ENCODE measurements at regions not wholly inside any gene's neighbourhood (a gene's known extent, or its start where the extent isn't known, plus 50 kb on each side); places are given as distances from the start of the nearest gene placed in this dataset.

DNA sequence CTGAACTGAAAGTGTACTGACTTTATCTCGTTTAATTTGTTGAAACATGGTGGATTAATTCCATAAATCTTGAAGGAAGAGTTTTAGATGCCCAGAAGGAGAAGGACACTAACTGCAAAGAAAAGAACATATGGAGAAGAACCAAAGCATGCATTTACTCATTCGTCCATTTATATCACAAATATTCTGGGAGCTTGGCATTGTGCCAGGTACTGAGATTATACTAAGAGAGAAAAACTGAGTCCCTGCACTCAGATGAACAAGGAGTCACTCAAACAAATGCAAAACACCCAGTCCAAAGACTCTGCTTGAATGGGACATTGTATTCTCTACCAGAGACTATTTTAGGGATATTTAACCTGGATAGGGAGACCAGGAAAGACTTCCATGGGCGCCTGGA is 588.0 kb upstream of the MGMT start:
- no peak overlapping the region for H3K27ac Mint-ChIP-seq
- DNase-seq, result no peak
- H3K4me1 Mint-ChIP-seq, result no peaks in the 10 kb centered on the region
- intact Hi-C loops (cut with micrococcal nuclease), result no loop called here
- H3K9me3 Mint-ChIP-seq, result no peaks in the 10 kb centered on the region
- H3K36me3 Mint-ChIP-seq (ENCODE audit: low read depth), result no peaks in the 10 kb centered on the region
- H3K4me3 Mint-ChIP-seq, result no peak overlapping the region
- H3K27me3 Mint-ChIP-seq, result peaks cover 3% of the 10 kb centered on the region

DNA sequence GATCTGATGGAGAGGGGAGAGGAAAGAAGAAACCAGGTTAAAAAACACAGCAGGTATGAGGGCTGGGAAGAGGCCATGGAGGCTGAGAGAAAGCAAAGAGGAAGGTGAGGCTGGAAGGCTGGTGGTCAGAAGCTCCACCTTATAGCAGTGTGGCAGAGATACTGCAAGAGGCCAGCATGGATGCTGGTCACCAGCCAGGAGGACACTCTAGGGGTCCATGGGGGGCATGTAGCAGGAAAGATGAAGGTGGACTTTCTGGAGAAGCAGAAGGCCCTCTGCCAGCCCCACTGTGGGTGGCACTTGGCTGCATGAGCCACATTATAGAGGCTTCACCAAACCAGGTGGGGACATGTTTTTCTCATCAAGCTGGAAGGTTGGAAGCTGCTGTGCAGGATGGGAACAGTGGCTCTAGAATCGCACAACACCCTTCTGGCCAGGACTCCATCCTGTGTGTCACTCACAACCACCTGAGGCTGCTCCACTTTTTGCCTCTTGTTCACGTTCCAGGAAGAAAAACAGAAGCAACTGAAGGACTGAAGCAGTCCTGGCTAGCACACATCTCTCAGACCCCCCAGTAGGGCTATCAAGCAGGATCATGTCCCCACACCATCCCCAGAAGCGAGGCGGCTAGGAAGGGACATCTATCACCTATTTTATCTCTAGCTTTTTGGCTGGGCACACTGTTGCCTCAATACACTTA is 587.5 kb upstream of the MGMT start:
- no peak overlapping the region for H3K27ac Mint-ChIP-seq

DNA sequence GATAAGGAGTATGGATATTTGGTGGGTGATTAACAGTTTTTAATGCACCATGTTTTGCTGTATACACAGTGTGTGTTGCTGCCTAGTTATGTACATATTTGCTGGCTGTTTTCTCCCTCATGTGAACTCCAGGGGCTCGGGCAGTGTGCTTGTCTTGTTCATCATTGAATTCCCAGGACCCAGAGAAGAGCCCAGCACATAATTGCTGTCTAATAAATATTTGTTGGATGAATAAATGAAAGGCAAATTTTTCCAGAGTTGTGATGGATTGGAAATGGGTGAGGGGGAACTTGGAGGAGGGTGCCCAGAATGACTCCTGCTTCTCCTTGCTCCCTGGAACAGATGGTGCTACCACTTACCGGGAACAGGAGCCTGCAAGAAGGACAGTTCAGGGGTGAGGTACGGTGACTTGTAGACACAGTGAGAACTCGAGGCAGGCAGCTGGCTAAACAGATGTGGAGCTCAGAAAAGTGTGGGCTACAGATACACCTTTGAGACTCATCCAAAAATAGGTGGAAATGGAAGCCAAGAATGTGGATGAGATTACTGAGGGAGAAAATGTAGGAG is 586.8 kb upstream of the MGMT start:
- Mint-ChIP-seq H3K27ac (no peak overlapping the region), H3K4me3 (no peak overlapping the region), H3K9me3 (no peaks in the 10 kb centered on the region), H3K4me1 (no peaks in the 10 kb centered on the region), H3K27me3 (peaks cover 3% of the 10 kb centered on the region), H3K36me3 (ENCODE audit: low read depth) (no peaks in the 10 kb centered on the region)
- intact Hi-C loops (cut with micrococcal nuclease), result no loop called here
- no peak for DNase-seq

More for the DNA sequence above, 587.5 kb upstream of the MGMT start:
- Mint-ChIP-seq H3K27me3 (peaks cover 3% of the 10 kb centered on the region), H3K4me3 (no peak overlapping the region), H3K4me1 (no peaks in the 10 kb centered on the region), H3K36me3 (ENCODE audit: low read depth) (no peaks in the 10 kb centered on the region), H3K9me3 (no peaks in the 10 kb centered on the region)
- DNase-seq, result no peak
- intact Hi-C loops (cut with micrococcal nuclease), result no loop called here

DNA sequence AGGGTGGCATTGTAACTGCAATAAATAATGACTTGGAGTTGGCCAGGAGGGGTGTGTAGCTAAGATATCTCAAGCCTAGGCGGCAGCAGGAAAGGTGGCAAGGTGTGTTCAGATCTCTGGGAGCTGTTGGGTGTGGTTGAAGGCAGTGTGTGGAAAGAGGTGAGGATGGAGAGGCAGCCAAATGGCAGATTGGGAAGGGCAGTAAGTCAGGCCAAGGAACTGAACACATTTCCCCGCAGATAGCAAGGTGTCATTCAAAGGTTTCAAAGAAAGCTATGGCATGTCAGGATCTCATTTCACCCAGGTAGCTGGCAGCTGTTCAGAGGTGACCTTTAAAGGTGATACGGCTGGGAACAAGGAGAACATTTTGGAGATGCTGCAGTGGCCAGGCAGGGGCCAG is 586.0 kb upstream of the MGMT start:
- intact Hi-C loops (cut with micrococcal nuclease), result no loop called here
- H3K36me3 Mint-ChIP-seq (ENCODE audit: low read depth), result no peaks in the 10 kb centered on the region
- H3K27me3 Mint-ChIP-seq, result peaks cover 3% of the 10 kb centered on the region
- no peak overlapping the region for H3K27ac Mint-ChIP-seq
- no peaks in the 10 kb centered on the region for H3K4me1 Mint-ChIP-seq
- DNase-seq, result no peak
- no peak overlapping the region for H3K4me3 Mint-ChIP-seq
- no peaks in the 10 kb centered on the region for H3K9me3 Mint-ChIP-seq

DNA sequence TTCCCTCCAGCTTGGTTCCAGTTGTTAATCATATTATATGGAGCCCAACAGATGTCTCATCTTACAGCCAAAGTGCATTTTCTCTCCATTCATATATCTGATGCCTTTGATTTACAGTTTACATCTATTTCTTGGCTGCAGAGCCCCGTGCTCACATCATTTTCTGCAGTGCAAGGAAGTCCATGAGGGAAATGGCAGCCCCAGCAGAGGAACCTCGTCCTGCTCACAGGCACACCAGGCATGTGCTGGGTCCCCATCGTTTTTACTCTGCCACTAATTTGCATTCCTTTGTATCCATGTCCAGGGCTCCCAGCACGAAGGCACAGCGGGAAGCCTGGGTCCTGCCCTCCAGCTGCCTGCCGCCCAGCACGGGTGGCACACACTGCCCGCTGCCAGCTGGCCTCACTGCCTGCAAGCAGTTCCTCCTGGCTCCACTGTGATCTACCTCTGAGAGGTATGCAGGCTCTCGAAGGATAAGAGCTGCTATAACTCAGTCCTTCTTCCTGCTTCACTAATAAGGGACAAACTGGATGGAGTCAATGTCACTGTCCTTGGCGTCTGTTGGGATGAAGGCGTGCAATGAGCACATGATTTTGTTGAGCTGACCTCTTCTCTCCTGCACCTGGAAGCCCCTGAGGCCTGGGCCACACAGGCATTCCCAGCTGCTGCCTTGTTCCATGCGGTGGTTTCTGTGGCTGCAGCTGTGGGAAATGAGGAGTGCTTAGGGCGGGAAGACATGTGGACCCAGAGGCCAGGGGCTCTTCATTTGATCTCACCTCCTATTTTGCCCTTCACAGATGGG is 583.6 kb upstream of the MGMT start:
- Mint-ChIP-seq H3K9me3 (no peaks in the 10 kb centered on the region), H3K27me3 (no peaks in the 10 kb centered on the region), H3K4me3 (no peak overlapping the region), H3K36me3 (ENCODE audit: low read depth) (no peaks in the 10 kb centered on the region), H3K27ac (no peak overlapping the region), H3K4me1 (no peaks in the 10 kb centered on the region)
- intact Hi-C loops (cut with micrococcal nuclease), result no loop called here
- no peak for DNase-seq

DNA sequence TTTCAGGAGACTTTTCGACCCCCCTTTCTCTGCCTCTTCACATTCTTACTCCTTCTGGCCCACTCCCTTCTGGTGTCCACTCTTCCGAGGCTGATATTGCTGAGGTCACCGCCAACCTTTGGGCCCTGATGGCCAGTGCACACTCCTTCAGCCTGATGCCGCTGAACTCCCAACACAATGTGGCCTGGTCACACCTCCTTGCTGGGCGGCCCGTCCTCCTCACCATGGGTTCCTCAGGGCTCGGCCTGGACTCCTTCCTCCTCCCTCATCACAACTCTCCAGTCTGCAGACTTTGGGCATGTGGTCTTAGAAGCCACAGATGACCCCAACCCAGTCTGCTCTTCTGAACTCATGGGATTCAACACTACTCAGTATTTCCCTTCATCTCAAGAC is 583.0 kb upstream of the MGMT start:
- intact Hi-C loops (cut with micrococcal nuclease), result no loop called here
- Mint-ChIP-seq H3K4me1 (no peaks in the 10 kb centered on the region), H3K4me3 (no peak overlapping the region), H3K27ac (no peak overlapping the region), H3K27me3 (no peaks in the 10 kb centered on the region), H3K36me3 (ENCODE audit: low read depth) (no peaks in the 10 kb centered on the region), H3K9me3 (no peaks in the 10 kb centered on the region)
- DNase-seq, result no peak

DNA sequence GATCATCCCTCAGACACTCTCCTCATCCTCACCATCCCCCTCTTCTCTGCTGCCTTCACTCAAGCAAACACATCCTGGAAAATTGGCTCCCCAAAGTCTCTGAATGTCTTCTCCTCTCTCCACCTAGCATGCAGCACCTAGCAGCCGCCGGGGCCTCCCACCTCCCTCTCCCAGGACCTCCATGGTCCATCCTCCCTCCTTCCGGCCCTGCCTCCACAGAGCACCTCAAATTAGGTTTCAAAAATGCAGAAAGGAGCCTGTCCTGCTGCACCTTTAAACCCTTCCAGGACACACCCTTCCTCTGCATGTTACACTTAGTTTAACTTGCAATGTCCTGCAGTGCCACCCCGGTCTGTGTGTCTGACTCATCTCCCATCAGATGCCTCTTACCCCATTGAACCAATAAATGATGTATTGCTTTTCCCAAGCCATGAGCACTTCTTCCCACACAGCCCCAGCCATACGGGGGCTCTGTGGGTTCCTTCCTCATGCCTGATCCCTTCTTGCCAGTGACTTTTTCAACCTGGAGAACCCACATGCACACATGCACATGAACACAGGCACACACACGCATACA is 582.5 kb upstream of the MGMT start:
- intact Hi-C loops (cut with micrococcal nuclease), result no loop called here
- no peaks in the 10 kb centered on the region for H3K36me3 Mint-ChIP-seq (ENCODE audit: low read depth)
- DNase-seq, result no peak
- no peak overlapping the region for H3K4me3 Mint-ChIP-seq
- no peaks in the 10 kb centered on the region for H3K27me3 Mint-ChIP-seq
- H3K27ac Mint-ChIP-seq, result no peak overlapping the region
- H3K4me1 Mint-ChIP-seq, result no peaks in the 10 kb centered on the region
- H3K9me3 Mint-ChIP-seq, result no peaks in the 10 kb centered on the region

DNA sequence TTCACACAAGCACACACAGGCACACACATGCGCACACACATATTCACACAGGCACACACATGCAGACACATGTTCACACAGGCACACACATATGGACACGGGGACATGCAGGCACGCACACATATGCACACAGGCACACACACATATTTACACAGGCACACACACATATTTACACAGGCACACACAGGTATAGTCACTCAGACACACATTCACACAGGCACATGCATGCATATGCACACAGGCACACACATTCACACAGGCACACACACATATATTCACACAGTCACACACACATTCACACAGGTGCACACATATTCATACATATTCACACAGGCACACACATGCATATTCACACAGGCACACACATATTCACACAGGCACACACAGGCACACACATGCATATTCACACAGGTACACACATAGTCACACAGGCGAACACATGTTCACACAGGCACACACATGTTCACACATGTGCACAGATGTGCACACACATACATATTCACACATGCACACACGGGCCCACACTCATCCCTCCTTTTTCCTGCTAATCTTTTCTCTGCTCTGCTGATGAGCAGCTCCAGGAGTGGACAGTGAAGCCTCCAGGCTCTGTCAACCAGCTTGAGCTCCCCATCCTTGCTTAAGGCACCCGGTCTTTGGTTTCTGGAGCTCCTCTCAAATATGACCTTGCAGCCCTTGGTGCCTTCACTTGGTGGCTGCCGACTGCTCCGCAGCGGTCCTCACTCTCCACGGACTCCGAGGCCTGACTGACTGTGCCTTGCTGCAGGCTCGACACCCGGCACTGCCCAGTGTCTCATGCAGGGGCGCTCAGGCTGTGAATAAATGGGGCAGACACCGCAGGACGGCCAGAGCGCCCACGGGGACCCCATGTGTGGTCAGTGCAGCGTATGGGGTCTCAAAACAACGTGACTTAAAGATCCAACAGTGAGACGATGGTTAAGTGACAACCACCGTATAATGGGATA is 581.2 kb upstream of the MGMT start:
- Mint-ChIP-seq H3K4me1 (no peaks in the 10 kb centered on the region), H3K9me3 (no peaks in the 10 kb centered on the region), H3K27ac (no peak overlapping the region), H3K27me3 (no peaks in the 10 kb centered on the region), H3K4me3 (no peak overlapping the region), H3K36me3 (ENCODE audit: low read depth) (no peaks in the 10 kb centered on the region)
- intact Hi-C loops (cut with micrococcal nuclease), result no loop called here
- DNase-seq, result no peak

DNA sequence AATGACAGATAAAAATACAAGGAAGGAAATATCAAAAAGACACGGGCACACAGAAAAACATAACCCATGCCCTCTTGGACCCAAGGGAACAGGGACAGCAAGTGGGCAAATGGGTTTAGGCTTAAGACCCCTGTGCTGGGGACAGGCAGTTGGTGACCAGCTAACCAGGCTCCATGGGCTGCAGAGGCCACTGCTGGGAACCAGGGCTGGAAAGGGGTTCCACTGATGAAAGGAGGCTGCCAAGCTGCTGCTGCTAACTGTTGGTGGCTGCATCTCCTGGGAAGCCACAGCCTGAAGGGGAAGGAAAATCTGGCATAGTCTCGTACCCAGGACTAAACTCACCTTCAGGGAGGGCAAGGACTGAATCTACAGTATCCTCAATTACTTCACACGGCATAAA is 579.2 kb upstream of the MGMT start:
- intact Hi-C loops (cut with micrococcal nuclease), result no loop called here
- H3K4me1 Mint-ChIP-seq, result no peaks in the 10 kb centered on the region
- DNase-seq, result no peak
- no peaks in the 10 kb centered on the region for H3K27me3 Mint-ChIP-seq
- no peaks in the 10 kb centered on the region for H3K9me3 Mint-ChIP-seq
- no peak overlapping the region for H3K4me3 Mint-ChIP-seq
- no peaks in the 10 kb centered on the region for H3K36me3 Mint-ChIP-seq (ENCODE audit: low read depth)
- H3K27ac Mint-ChIP-seq, result no peak overlapping the region

DNA sequence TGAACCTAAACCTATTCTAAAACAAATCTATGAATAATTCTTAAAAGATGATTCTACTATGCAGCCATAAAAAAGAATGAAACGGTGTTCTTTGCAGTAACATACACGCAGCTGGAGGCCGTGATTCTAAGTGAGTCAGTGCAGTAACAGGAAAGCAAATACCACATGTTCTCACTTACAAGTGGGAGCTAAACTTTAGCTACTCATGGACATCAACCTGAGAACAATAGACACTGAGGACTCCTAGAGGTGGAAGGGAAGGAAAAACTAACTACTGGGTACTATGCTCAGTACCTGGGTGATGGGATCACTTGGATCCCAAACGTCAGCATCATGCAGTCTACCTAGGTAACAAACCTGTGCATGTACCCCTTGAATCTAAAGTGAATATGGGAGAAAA is 575.0 kb upstream of the MGMT start:
- no peaks in the 10 kb centered on the region for H3K9me3 Mint-ChIP-seq
- no peaks in the 10 kb centered on the region for H3K27me3 Mint-ChIP-seq
- no peaks in the 10 kb centered on the region for H3K36me3 Mint-ChIP-seq (ENCODE audit: low read depth)
- H3K4me1 Mint-ChIP-seq, result no peaks in the 10 kb centered on the region
- H3K4me3 Mint-ChIP-seq, result no peak overlapping the region
- intact Hi-C loops (cut with micrococcal nuclease), result no loop called here
- DNase-seq, result no peak
- no peak overlapping the region for H3K27ac Mint-ChIP-seq

DNA sequence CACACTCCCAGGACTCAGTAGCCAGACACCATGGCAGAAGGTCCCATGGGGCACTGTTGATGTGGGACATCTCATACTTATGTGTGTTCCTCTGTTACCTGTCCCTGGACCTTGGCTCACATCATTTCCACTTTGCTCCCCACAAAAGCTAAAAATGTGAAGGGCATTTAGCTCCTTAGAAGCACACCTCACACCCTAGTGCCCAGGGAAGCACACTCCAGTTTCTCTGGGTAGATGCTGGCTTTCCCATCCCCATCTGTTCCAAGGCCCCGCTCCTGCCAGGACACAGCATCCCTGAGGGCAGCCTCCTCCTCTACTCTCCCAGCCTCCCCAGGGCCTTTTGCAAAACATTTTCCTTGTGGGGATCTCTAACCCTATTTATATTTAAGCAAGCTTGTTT is 572.4 kb upstream of the MGMT start:
- Mint-ChIP-seq H3K4me3 (no peak overlapping the region), H3K4me1 (no peaks in the 10 kb centered on the region), H3K27me3 (no peaks in the 10 kb centered on the region), H3K36me3 (ENCODE audit: low read depth) (no peaks in the 10 kb centered on the region), H3K27ac (no peak overlapping the region), H3K9me3 (no peaks in the 10 kb centered on the region)
- no peak for DNase-seq
- intact Hi-C loops (cut with micrococcal nuclease), result no loop called here

DNA sequence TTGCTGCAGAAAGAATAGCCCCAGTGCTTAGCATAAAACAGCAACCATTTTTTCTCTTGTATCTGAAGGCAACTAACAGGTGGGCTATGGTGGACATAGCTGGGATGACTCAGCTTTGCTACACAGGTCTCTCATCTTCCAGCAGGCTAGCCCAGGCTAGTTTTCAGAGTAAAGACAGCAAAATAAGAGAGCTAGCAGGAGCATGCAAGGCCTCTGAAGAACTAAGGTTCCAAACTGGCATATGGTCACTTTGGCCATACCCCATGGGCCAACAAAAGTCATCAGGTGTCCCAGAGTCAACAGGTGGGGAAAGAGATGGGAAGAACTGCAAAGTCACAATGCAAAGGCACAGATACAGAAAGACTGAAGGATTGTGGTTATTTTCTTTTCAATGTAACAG is 571.6 kb upstream of the MGMT start:
- no peaks in the 10 kb centered on the region for H3K4me1 Mint-ChIP-seq
- H3K9me3 Mint-ChIP-seq, result no peaks in the 10 kb centered on the region
- H3K4me3 Mint-ChIP-seq, result no peak overlapping the region
- H3K27ac Mint-ChIP-seq, result no peak overlapping the region
- no peaks in the 10 kb centered on the region for H3K36me3 Mint-ChIP-seq (ENCODE audit: low read depth)
- no peaks in the 10 kb centered on the region for H3K27me3 Mint-ChIP-seq
- intact Hi-C loops (cut with micrococcal nuclease), result no loop called here
- no peak for DNase-seq

DNA sequence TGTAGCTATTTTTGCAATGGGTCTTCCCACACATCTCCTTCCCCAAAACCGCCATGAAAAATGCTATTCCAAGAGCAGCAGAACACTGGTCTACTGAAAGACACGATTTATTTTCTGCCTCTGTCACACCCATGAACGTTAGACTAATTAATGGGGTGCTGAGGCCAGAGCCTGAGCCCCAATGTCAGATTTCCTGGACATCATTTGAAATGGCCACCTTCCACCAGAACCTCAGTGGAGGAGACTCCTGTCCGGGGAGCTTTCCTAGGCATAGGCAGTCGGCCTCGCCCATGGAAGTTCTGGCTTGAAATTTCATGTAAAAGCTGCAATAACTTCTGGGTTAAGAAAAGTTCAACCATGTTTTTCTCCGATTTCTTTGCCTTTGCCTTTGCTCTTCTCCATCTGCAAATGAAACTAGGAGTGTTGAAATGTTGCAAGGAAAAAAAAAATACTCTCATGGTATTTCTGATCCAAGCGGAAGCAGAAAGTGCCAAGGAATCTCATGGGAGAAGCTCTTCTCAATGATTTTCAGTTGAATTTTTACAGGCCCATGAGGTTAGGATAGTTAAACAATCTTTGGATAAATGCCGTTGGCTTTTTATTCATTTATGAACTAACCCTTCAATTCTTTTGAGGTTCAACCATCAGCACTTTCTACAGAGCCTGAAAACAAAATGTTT is 570.8 kb upstream of the MGMT start:
- Mint-ChIP-seq H3K27me3 (no peaks in the 10 kb centered on the region), H3K4me1 (no peaks in the 10 kb centered on the region), H3K36me3 (ENCODE audit: low read depth) (no peaks in the 10 kb centered on the region), H3K4me3 (no peak overlapping the region), H3K27ac (no peak overlapping the region), H3K9me3 (no peaks in the 10 kb centered on the region)
- intact Hi-C loops (cut with micrococcal nuclease), result no loop called here
- no peak for DNase-seq

Measured in activated CD4-positive, alpha-beta T cell treated with anti-CD3 and anti-CD28 coated beads, Interleukin-2, amount 10 ng/mL, durations not matched to agents 24 days and 14 days (primary cell).